Activated CD4-positive, alpha-beta T cell treated with anti-CD3 and anti-CD28 coated beads for 4 hours (primary cell): ENCODE measurements at regions not wholly inside any gene's neighbourhood (a gene's known extent, or its start where the extent isn't known, plus 50 kb on each side); places are given as distances from the start of the nearest gene placed in this dataset.

Source experiments
- DNase-seq, 2 donors: peaks; one replicate each; pipeline ENCODE4 v3.0.0-alpha.2; 2020

DNA sequence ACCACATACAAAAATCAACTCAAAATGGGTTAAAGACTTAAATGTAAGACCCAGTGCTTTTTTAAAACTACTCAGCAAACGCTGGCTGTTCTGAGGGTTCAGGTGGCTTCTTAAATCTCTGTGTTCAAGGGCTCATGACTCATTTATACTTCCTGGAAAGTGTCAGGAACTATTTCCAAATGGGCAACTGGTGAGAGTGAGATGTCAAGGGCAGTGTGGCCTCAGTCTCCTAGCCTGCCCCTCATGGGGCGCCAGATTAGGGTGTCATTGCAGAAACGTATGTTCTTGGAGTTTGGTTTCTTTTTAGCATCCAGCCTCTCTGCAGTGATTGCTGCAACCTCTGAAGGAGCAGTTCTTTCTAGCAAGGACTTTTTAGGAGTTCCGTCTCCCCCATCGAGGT, 485.4 kb downstream of the TNS1 start:
- no peak for DNase-seq

DNA sequence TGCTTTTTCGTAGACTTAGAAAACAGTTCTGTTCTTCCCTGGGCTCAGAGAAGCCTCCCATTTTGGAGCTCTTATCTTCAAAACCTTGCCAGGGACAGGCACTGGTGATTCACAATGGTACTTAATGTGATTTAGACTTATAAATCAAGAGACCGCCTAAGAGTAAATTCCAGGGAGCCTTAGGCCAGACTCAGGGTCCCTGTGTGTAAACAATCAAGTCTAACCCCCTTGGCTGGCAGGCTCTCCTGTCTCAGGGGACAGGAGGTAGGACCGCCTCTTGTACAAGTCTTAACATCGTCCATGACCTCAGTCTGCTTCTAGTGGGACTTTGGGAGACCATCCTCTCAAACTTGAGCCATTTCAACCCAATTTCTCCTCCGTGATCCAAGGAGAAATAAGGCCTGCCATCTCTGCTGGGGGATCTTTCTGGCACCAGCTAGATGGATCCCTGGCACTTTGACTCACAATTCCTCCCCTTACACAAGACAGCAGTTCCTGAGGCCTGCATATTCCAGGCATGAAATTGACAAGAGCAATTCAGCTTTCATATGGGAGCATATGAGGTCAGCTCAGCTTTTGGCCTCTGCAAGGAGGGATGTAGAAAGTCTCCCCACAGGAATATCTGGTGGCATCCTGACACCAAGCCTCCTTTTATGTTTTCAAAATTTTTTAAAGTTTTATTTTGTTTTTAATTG, 487.0 kb downstream of the TNS1 start:
- no peak for DNase-seq

DNA sequence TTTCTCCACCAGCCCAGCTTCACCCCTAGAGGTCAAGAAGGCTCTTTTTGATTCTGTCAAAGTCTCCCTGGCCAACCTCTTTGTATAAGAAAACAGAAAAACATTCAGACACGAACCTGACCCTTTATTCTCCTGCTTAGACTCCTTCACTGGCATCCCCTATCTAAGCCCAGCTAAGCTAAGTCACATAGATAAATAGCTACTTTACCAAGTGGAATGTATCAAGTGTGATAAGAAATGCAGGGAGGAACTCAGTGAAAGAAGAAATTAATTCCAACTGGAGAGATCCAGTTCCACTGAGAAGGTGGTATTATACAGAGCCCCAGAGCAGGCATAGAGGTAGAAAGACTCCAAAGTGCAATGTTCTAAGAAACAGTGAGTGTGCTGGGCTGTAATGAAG, 489.5 kb downstream of the TNS1 start:
- no peak for DNase-seq

DNA sequence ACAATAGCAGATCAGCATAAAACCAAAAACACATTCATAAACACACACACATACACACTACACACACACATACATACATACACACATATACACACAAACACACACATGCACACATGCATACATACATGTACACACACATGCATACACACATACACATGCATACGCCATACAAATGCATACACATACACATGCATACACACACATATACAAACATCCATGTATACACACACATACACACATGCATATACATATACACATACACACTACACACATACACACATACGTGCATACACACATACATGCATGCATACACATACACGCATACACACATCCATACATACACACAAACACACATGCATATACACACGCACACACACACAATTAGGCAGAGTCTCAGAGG, 490.1 kb downstream of the TNS1 start:
- DNase-seq: no peak

DNA sequence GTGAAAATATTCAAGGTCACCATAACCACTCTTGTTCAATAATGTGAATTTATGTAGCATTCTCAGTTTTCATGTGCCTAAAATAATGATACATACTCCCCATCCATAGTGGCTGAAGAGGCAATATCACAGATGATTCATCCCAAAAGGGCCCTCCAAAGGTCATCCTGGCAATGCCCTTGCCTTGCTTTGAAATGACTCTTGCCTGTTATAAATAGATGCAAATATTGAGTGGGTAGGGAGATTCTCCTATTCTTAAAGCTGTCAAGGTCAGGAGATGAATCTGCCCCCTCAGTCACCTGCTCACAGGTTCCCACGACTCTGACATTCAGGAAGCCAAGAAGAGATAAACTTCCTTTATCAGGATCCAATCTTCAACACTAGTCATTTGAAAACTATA, 490.5 kb downstream of the TNS1 start:
- no peak for DNase-seq

DNA sequence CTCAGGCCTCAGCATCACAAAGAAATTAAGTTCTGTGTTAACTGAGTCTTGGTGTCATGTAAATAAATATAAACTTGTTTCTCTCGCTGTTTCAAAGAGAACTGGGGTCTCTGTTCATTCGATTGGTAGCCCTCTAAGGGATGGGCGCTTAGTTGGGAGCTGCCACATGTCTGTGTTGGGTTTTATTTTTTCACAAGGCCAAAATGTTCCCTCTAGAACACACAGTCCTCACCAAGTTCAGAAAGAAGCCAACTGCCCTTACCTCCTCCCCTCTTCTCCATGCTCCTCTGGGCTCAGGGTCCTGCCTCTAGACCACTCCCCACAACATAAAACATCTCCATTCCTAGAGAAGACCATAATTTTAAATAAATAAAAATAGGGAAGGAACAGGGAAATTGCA, 490.9 kb downstream of the TNS1 start:
- DNase-seq: no peak

DNA sequence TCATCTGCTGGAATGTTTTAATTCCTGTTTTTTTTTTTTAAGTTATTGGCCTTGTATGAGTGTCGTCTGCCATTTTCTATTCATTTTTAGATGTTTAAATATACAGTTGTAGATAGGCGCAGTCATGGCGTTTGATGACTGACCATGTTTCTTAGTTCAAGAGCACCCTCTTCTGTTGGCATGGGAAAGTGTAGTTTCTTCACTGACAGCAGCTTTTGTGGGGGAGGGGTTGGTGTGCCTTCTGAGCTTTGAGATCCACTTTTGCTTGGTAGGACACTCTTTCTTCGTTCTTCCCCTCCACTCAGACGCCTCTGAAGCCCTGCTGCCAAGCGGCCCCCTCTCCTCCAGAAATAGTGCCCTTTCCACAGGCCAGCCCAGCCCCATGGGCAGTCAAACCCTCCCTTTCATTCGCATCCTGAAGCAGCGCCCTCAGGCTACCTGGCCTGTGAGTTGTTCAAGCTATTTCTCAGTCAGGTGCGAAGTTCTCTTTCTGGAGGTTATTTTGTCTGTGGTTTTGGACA, 492.0 kb downstream of the TNS1 start:
- peak in 1 of 2 donors; percentile 6 for DNase-seq

DNA sequence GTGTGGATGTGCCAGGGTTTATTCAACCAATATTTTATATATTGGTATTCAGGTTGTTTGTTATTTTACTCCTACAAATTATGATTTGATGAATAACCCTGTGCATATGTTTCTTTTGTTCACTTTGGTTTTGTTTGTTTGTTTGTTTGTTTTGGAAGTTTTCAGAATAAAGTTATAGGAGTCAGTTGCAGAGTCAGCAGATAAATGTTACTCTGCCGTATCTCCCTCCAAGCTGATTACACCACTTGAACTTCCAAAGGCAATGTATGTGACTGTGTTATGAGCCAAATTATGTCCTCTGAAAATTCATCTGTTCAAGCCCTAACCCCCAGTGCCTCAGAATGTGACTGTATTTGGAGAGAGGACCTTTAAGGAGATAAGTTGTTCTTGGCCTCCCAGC, 497.5 kb downstream of the TNS1 start:
- no peak for DNase-seq

DNA sequence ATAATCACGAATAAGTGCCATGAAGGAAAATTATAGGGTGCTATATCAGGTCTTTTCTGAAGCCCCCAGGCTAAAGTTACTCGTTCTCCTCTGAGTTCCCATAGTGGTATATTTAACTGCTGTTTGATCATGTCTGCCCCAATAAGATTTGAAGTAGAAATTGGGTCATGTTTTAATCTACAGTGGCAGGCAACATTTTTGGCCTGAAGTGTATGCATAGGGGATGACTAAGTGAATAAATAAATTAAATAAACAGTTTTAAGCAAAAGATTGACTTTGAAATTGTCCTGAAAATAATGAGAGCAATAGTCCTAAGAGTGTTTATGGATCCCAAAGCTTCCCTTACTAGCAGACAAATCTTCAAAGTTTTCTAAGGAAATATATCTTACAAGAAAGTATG, 500.9 kb downstream of the TNS1 start:
- no peak for DNase-seq

DNA sequence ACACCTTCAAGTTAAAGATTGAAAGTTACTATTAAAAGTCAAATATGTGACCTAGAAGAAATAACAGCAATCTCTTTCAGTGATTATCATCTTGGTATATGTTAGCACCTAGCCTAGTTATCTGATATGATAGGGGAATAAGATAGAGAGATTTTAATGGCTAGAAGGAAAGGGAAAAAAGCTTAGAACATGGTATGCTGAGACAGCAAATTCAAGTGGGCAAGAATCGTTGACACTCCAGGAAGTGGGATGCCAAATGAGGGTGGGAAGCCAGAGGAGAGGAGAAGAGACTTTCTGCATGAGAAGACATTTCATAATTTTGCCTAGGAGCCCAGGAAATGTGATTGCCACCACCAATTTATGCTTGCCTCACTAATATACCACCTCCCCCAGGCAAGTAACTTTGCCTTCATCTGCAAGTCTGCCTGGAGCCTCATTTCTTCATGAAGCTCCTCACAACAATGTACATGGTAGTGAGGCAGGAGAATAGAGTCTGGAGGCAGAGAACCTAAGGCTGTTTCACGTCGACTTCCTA, 504.9 kb downstream of the TNS1 start:
- DNase-seq: no peak

DNA sequence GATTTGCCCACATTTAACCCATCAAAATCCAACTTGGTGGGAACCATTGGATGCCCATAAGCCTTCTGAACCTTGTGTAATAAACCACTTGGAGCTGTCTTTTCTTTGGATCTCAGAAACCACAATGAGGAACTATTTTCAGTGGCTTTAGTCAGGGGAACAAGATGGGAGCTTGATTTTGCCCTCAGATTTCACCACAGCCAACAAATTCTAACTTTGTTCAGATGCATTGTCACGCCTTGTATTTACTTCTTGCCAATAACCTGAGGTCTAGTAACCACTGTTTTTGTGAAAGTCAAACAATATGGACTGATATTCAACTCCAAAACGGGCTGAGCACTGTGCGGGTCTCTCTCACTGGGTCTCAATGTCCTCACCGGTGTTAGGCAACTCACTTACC, 508.2 kb downstream of the TNS1 start:
- no peak for DNase-seq

DNA sequence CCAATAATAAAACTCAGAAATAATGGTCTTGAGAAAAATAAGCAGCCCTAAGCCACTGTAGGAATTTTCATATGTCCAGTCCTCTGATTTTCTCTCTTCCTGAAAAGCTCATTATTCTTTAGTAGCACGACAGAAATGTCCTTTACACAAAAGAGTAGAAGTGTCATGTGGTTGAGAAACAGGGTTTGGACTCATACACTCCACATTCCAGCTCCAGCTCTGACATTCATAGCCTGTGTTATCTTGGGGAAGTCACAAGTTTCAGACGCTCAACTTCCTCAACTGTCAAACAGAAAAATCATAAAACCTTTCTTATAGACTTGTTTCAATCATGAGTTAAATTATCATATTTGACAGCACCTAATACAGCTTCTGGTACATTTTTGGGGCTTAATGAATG, 511.5 kb downstream of the TNS1 start:
- DNase-seq: no peak

DNA sequence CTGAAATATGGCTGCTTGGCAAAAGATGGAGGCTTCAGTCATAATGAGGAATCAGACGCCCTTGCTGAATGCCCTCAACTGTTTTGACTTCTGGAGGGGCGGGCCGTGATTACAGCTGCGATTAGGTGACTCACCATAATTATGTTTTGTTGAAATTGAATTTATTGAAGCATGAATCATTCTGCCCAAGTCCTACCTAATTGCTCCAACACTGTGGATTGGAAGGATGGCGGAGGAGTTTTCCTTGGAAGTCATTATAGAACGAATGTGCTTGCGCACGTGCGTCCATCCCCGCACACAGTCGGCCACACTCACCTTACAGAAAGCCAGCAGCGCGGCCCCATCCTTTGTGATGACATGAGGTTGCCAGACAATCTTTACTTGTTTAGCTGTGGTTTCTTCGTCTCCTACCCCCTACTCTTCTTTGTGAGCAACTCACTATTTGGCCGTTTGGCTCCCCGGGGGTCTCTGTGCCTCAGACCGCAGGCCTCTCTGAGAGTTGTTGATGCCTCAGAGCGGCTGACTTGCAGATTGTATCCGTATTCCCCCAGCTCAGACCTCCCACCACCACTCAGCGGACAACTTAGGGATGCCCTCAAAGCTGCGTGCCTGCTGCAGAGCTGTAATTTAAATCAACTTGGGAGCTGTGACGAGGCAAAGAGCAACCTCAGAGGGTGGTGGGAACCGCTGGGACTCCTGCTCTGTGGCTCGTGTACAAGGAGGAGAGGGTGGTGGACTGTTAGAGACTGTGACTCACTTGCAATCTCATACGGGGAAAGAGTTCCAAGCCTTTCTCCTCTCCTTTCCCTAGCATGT, 513.4 kb downstream of the TNS1 start:
- no peak for DNase-seq

DNA sequence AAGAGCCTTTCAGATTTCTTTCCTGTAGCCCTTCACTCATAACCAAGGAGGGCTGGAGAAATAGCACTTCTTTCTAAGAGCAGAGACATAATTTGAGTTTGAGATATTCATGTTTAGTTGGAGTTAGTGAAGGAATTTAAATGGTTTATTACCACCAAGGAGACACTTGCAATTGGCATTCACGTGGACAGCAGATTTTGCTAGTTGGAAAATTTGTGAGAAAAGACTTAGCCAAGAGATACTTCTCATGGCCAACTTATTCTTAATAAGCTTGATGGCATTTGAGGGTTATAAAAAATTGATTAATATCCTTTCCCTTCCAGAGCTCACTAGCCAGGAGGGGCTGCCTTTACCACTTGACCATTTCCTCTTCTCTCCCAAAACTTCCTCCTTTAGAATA, 518.7 kb downstream of the TNS1 start:
- DNase-seq: no peak

DNA sequence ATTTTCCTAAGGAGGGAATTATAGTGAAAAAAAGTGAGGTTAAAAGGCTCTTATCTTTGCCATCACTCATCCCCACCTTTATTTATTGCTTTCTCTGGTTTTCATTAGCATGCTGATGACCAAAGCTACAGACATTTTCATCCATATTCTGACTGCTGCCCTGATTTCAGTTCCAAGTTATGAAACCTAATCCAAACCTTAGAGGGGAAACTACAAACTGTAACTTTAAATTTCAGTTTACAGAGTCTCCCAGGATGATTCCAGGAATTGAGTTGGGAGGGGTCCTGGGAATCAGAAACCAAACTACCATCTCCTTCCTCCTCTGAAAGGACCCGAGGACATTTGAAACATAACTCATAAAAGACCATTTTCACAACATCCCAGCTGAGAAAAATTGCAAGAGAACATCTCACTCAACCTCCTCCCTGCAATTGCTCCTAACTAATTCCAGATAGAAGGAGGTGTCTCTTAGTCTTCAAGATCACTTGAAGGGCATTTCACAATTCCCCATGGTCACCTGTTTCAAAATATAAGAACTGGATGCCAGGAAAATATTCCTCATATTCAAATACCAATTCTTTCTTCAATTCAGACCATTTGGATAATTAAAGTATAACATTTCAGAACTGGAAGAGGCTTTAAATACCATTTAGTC, 520.6 kb downstream of the TNS1 start:
- DNase-seq: no peak

DNA sequence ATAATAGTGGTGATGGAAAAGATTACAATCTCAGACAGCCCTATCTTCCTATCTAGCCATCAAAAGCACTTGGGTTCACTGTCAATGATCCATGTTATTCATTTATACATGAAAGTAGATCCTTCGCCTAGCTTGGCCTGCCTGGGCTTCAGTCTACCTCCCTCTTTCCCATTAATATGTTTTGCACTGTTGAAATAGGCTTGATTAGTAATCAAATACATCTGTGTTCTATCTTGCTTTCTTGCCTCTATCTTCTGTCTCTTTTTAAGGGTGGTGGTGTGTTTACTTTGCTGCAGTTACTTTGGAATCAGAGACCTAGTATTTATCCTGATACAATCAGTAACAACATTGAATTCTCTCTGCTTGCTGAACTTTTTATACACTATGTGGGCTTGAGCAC, 521.2 kb downstream of the TNS1 start:
- DNase-seq: no peak

DNA sequence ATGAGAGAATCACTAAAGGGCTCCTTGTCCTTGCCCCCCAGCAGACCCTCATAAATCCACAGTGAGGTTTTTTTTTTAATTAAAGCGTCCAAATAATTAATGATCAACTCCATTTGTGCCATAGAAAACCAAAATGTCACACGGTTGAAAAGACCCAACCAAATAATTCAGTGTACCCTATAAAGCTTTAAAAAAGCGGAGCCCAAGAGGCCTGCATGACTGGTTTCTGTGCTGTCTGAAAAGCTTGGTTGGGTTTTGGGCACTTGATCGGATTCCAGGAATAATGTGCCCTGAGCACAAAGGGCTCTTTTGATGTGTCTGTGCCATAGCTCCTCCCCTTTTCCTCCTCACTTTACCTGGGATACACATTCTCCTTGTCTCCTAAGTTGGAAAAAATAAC, 523.2 kb downstream of the TNS1 start:
- no peak for DNase-seq

DNA sequence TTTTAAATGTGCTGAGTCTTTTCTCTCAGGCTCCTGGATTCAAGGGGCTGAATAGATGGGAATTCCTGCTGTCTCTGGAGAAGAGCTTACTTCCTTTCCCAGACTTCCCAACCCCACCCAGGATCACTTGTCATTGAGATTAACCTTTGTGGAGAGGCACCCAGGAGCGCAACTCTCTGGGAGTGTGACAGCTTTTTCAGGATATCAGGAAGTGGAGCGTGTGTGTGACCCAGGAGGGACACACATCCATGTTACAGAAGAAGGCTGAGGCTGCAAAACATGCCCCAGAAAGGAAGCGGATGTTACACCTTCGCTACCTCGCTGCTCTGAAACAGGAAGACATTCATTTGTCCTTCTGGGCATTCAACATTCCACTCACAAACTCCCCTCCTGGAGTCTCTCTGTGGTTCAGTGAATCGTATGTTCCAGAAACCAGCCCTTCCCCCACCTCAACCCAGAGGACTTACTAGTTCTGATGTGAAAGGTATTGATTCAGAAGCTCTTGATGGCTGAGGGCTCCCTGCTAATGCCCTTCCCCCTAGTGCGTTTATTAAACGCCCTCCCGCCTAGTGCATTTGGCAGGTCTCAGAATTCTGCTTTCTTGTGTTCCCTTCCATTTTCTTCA, 523.9 kb downstream of the TNS1 start:
- DNase-seq: no peak

DNA sequence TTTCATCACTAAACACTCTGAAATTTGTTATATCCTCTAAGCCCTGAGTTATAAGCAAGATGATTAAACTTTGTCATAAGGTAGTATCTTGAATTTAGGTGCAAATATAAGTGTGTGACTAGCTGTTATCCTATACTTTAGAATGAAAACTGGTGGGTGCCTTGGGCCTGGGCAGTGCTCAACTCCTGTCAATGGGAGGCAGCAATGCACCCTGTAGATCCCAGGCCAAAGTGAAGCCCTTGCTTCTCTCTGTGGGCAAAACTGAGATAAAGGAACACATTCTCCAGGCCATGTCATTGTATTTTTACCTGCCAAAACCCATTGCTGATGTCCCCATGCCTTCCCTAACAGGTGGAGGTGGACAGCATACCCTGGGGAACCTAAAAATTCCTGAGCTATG, 525.2 kb downstream of the TNS1 start:
- no peak for DNase-seq

DNA sequence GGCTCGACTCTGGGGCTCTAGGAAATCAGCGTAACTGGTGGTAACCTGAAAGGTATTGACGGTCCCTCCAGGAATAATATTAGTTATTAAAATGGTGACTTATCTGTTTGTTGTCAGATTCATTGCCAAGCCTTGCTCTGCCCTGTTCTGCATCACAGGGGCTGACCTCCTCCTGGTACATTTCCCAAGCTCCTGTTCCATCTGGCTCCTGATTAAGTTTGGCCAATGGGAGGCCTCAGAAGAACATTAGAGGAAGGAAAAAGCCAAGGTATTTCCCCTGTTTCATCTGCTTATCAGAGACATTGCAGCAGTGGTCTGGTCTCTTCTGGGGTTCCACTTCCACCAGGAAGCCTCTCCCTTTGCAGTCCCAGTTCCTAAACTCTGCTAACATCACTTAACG, 527.0 kb downstream of the TNS1 start:
- DNase-seq: no peak

DNA sequence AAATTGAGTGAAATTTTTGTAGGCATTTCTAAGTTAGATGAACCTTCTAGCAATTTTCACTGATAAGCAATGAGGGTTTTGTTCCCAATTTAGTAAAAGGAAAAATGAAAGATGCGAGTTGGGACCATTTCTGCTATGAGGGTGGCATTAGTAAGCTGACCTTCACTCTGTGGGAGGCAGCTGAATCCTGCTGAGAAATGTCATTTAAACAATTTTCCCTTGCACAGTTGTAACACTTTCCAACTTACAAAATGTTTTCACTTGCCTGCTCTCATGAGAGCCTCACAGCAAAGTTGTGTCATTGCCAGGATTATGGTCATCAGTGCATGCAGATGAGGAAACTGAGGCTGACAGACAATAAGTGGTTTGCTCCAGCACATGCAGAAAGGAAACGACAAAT, 527.7 kb downstream of the TNS1 start:
- no peak for DNase-seq

DNA sequence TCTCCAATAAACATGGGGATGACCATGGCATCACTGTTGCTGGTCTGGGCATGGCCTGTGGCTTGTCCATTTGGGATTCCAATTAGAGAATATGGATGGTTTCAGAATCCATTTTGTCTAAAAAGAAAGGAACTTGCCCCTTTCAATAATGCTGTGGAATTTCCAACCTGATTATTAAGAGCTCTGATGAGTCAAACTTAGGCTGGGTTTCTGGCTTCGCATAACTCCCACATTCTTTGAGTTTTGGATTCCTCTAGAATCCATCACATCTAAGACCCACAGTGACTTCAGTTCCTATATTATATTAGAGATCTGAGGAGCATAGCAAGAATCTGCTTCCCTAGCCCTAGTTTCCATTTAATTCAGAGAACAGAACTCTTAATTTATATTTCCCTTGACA, 531.5 kb downstream of the TNS1 start:
- DNase-seq: no peak

DNA sequence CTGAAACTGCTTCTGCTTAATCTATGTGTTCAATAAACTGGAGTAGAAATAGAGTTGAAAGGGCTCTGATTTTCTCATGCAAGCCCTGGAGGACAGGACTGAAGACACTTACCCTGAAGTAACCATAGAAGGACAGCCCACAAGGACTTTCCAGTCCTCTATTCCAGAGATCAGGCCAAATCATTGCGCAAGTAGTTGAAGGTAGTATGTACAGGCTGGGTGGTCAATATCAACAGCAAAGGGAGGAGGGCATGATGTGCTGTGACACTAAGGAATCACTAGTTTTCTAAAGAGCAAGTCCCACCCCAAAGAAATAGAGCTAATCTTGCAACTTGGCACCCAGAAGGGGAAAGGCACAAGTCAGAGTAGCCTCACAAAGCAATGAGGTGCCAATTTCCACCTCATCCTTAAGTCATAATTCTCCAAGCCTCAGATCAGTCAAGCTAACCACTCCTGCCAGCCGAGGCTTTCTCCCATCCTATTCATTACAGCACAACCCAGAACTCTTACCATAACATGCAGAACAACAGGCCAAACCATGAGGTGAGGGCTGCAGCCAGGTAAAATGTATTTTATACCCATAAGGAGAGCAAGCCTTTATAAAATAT, 533.5 kb downstream of the TNS1 start:
- DNase-seq: no peak
